ENCODE measurements at regions not wholly inside any gene's neighbourhood (a gene's known extent, or its start where the extent isn't known, plus 50 kb on each side); places are given as distances from the start of the nearest gene placed in this dataset.

DNA sequence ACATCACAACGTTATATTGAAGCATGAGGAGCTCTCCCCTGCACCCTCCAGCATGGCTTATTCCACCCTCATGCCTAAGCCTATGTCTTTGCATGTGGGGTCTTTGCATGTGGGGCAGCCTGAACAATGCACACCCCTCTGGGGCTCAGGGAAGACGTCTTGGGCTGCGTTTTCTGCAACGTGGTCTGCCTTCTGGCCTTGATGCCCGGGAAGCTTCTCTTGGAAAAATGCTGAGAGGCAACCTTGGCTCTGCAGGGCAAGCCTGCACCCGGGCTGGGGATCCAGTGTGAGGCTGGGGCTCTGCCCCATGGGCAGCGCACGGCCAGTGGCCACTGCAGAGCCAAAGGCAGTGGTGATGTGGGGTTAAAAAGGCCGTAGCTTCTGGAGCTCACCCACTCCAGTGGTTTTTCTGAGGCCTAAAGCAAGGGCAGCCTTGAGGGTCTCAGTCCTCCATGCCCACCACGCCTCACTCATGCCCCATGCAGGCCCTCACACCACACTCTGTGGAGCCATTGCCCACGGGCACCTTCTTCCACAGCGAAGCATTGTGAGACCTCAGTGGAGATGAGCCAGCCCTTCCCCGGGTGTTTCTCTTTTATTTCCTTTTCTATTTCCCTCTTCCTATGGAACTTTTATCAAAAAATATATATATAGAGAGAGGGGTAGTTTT is 112.2 kb downstream of the MRPL36 start:
- no peak overlapping the region for H3K4me3 Mint-ChIP-seq
- ATAC-seq (ENCODE audit: low read depth in 2 of 2) (no peak), DNase-seq (no peak)
- H3K36me3 Mint-ChIP-seq, result peaks cover 0 to 4% of the 10 kb centered on the region in 2 donors
- peaks cover 4 to 24% (median 11%) of the 10 kb centered on the region in 7 donors for H3K9me3 Mint-ChIP-seq
- H3K27ac Mint-ChIP-seq, result no peak overlapping the region
- H3K27me3 Mint-ChIP-seq, result peaks cover 25 to 34% (median 27%) of the 10 kb centered on the region in 3 donors
- no peaks in the 10 kb centered on the region for H3K4me1 Mint-ChIP-seq

DNA sequence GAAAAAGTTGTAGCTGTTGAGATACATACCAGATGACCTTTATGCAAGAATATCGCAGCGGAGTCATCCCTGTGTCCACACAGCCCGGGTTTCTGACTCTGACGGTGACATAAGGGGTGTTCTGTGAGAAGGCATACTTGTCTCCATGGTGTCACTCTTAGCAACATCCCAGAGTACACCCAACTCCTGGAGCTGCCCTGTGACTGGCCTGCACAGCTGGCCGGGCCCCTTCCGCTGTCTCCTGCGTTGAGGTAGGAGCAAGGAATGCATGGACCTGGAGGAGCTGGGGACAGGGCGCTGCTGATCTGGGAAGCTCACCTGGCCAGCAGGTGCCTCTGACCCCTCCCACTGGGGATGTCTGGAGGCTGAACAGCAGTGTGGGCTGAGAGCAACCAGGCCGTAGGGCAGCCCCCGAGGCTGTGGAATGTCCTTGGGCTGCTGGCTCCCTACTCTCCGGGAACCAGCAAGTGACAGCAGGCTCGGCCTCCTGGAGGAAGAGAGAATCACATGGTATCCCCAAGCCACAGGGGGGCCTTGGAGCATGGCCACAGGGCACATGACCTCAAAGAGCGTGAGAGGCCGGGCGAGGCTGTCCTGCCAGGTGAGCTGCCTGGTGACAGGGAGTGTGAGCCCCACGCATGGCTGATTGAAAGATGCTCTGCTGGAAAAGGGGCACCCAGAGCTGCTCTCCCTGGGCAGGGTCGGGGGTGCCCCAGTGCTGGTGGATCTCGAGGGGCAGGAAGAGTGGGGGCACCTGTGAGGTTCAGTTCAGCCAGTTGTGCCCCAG is 113.4 kb downstream of the MRPL36 start:
- ATAC-seq (ENCODE audit: low read depth in 2 of 2) (no peak), DNase-seq (no peak)
- H3K4me3 Mint-ChIP-seq, result no peak overlapping the region
- peaks cover 4 to 24% (median 11%) of the 10 kb centered on the region in 7 donors for H3K9me3 Mint-ChIP-seq
- no peaks in the 10 kb centered on the region for H3K4me1 Mint-ChIP-seq
- H3K27ac Mint-ChIP-seq, result peak overlapping the region in 1 of 6 donors; percentile 13
- peaks cover 26 to 42% (median 27%) of the 10 kb centered on the region in 3 donors for H3K27me3 Mint-ChIP-seq
- H3K36me3 Mint-ChIP-seq, result peaks cover 0 to 4% of the 10 kb centered on the region in 2 donors

DNA sequence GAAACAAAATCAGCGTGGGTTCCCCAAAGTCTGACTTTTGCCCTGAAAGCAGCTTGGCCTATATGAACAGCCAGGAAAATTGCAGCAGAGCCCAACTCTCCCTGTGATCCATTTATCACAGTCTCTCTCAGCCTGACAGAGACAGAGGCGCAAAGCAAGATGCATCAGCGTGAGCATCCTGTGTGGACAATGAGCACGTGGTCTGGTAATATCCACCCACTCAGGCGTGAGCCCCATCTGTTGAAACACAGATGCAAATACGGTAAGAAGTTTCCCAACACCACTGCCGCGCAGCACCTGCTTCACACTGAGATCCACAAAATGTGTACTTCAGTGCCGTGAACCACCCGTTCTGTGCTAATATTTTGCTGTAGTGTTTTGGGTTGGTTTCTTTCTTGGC is 114.6 kb downstream of the MRPL36 start:
- peaks cover 0 to 4% of the 10 kb centered on the region in 2 donors for H3K36me3 Mint-ChIP-seq
- H3K4me3 Mint-ChIP-seq, result no peak overlapping the region
- H3K27me3 Mint-ChIP-seq, result peaks cover 32 to 51% (median 34%) of the 10 kb centered on the region in 3 donors
- no peak for DNase-seq
- no peak for ATAC-seq (ENCODE audit: low read depth in 2 of 2)
- H3K9me3 Mint-ChIP-seq, result peaks cover 9 to 26% (median 13%) of the 10 kb centered on the region in 7 donors
- no peak overlapping the region for H3K27ac Mint-ChIP-seq
- no peaks in the 10 kb centered on the region for H3K4me1 Mint-ChIP-seq

DNA sequence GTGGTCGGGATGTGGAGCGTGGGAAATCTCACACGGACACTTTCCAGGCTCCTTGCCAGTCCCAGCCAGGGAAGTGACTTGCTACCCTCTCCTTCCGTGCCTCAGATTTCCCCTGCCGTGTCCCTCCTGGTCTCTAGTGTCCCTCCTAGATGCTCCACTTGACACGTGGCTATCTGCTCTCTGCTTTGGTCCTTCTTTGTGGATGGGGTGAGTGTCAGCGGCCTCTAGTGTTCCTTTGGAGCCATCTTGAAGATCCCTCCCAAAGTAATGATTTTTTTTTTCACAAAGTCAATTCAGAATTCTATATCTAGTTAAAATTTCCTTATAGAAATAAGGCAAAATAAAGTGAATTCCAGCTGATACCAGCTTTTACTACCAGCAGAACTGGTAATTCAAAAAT is 117.7 kb downstream of the MRPL36 start:
- Mint-ChIP-seq H3K9me3 (peaks cover 0 to 23% (median 19%) of the 10 kb centered on the region in 7 donors), H3K4me1 (no peaks in the 10 kb centered on the region), H3K4me3 (no peak overlapping the region), H3K27me3 (peaks cover 32 to 68% (median 37%) of the 10 kb centered on the region in 3 donors), H3K36me3 (no peaks in the 10 kb centered on the region), H3K27ac (no peak overlapping the region)
- DNase-seq (no peak), ATAC-seq (ENCODE audit: low read depth in 2 of 2) (no peak)

DNA sequence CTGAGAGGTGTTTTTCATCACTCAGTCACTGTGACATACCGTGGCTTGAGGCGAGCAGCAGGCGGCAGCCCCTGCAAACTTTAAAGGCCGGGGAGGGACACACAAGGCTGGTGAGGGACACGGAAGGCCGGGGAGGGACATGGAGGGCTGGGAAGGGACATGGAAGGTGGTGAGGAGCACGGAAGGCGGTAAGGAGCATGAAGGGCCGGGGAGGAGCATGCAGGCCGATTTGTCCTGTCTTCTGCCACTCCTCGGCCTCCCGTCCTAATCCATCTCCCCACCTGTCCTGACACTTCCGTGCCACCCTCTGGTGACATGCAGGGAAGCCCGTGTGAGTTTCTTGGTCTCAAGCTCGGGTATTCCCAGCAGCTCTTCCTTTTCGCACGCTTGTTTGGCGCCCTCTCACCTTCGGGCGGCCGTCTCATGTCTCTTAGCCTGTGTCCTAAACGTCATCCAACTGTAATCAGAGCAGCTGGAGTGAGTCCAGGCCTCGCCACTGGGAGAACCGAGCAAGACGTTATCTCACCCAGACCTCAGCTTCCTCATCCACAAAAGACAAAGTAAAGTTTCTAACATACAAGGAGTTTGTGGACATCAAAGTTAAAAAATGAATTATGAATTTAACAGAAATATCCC is 126.5 kb downstream of the MRPL36 start:
- Mint-ChIP-seq H3K9me3 (peaks cover 0 to 11% (median 3%) of the 10 kb centered on the region in 7 donors), H3K4me1 (peaks cover 0 to 5% (median 0%) of the 10 kb centered on the region in 3 donors), H3K4me3 (peak overlapping the region in 1 of 8 donors; percentile 1), H3K27me3 (peaks cover 58 to 86% (median 64%) of the 10 kb centered on the region in 3 donors), H3K27ac (peak overlapping the region in 1 of 6 donors; percentile 42), H3K36me3 (no peaks in the 10 kb centered on the region)
- ATAC-seq (ENCODE audit: low read depth in 2 of 2) (no peak), DNase-seq (no peak)

DNA sequence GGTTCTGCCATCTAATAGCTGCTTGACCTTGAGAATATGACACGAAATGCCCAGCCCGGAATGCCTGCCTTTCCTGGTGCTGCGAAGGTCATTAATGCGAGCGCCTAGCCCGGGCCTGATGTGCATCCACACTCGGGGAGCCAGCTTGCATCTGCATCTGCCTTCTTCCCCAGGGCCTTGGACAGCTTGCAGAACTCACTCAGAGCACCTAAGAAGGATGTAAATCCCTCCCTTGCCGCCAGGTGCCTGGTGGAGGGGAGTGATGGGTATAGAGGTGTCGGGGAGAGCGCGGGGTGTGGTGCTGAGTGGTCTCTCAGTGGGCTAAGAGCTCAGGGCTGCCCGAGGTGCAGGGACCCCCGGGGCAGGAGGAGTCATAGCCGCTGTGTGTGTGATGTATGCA is 127.2 kb downstream of the MRPL36 start:
- peaks cover 60 to 84% (median 62%) of the 10 kb centered on the region in 3 donors for H3K27me3 Mint-ChIP-seq
- H3K27ac Mint-ChIP-seq, result no peak overlapping the region
- H3K4me1 Mint-ChIP-seq, result peaks cover 0 to 5% (median 0%) of the 10 kb centered on the region in 3 donors
- ATAC-seq (ENCODE audit: low read depth in 2 of 2) (no peak), DNase-seq (no peak)
- peaks cover 0 to 8% (median 2%) of the 10 kb centered on the region in 7 donors for H3K9me3 Mint-ChIP-seq
- no peaks in the 10 kb centered on the region for H3K36me3 Mint-ChIP-seq
- no peak overlapping the region for H3K4me3 Mint-ChIP-seq

DNA sequence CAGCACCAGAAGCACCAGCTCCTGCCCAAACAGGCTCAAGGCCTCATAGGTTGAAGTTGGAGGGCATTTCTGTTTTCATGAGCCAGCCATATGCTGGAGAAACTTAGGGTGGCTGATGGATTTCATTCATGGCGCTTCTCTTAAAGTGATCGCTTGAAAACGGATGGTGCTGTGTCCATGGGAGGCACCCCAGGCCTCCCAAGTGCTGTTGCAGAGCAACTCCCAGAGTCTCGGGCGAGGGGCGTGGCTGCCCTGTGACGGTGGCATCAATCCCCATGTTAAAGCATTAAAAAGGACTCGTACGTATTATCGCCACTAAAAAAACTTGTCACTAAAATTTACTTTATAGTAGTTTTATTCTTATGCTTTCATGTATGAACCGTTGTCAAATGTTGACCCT is 128.3 kb downstream of the MRPL36 start:
- Mint-ChIP-seq H3K27me3 (peaks cover 54 to 83% (median 65%) of the 10 kb centered on the region in 3 donors), H3K4me1 (peaks cover 0 to 6% (median under 1%) of the 10 kb centered on the region in 3 donors), H3K9me3 (peaks cover 0 to 8% (median 0%) of the 10 kb centered on the region in 7 donors), H3K27ac (peak overlapping the region in 1 of 6 donors; percentile 14), H3K4me3 (no peak overlapping the region), H3K36me3 (no peaks in the 10 kb centered on the region)
- no peak for DNase-seq
- ATAC-seq (ENCODE audit: low read depth in 2 of 2), result no peak

DNA sequence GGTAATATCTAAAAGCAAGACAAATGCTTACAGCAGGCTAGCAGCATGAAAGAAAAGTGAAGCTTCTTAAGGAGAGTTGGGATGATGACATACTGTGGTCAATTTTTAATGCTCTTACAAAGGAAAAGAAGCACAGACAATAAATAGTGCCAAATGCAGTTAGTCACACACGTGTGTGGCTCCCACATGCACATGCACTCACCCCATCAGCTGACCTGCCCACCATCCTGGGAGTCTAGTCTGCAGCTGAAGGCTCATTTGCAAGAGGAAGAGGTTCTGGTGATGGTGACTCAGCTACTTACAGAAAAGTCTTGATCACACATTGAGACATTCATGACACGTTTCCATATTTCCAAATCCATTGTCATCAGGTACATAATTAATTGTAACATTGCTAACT is 129.3 kb downstream of the MRPL36 start:
- Mint-ChIP-seq H3K4me3 (no peak overlapping the region), H3K4me1 (peaks cover 8 to 14% (median 9%) of the 10 kb centered on the region in 3 donors), H3K27ac (no peak overlapping the region), H3K36me3 (peaks cover 0 to 8% of the 10 kb centered on the region in 2 donors), H3K27me3 (peaks cover 61 to 85% (median 71%) of the 10 kb centered on the region in 3 donors), H3K9me3 (peaks cover 0 to 8% (median 3%) of the 10 kb centered on the region in 7 donors)
- ATAC-seq (ENCODE audit: low read depth in 2 of 2) (no peak), DNase-seq (no peak)

DNA sequence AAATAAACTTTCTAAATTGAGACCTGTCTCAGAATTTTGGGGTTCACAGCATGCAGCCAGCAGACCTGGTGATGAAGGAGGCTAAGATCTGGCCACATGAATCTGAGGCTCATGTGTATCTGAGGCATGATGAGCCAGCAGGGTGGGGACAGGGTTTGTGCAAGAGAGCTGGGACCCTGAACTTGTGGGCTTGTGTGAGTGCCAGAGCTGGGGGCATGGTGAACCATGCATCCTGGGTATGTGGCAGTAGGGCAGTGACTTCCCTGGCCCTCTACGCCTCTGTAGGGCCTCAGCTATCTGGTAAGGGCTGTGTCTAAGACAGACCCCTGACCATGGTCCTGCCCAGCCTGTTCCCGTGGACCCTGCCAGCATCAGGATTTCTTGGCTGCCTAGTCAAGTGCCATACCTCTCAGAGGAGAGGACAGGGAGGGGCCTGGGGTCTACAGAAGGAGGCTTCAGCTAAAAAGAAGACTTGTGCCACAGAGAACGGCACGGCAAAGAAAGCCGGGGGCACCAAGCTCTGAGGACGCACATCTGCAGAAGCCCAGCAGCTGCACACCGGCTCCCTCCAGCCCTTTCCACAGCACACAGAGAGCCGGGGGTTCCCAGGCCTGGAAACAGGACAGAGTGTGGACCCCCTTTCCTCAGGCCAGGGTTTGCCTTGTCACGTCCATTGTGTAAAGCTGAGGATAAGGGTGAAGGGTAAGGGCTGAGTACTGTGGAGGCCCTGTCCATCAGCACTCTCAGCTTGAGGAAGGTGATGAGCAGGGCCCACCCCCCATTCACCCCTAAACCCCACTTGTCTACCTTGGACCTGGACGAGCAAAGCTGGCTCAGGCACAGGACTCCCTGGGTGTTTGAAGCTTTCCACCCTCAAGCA is 130.1 kb downstream of the MRPL36 start:
- H3K27me3 Mint-ChIP-seq, result peaks cover 65 to 89% (median 71%) of the 10 kb centered on the region in 3 donors
- H3K27ac Mint-ChIP-seq, result no peak overlapping the region
- peak overlapping the region in 5 of 8 donors; percentile 7 to 74 (median 27) for H3K4me3 Mint-ChIP-seq
- no peak for DNase-seq
- peaks cover 8 to 16% (median 9%) of the 10 kb centered on the region in 3 donors for H3K4me1 Mint-ChIP-seq
- ATAC-seq (ENCODE audit: low read depth in 2 of 2), result no peak
- H3K36me3 Mint-ChIP-seq, result peaks cover 0 to 9% of the 10 kb centered on the region in 2 donors
- peaks cover 0 to 8% (median 3%) of the 10 kb centered on the region in 7 donors for H3K9me3 Mint-ChIP-seq

DNA sequence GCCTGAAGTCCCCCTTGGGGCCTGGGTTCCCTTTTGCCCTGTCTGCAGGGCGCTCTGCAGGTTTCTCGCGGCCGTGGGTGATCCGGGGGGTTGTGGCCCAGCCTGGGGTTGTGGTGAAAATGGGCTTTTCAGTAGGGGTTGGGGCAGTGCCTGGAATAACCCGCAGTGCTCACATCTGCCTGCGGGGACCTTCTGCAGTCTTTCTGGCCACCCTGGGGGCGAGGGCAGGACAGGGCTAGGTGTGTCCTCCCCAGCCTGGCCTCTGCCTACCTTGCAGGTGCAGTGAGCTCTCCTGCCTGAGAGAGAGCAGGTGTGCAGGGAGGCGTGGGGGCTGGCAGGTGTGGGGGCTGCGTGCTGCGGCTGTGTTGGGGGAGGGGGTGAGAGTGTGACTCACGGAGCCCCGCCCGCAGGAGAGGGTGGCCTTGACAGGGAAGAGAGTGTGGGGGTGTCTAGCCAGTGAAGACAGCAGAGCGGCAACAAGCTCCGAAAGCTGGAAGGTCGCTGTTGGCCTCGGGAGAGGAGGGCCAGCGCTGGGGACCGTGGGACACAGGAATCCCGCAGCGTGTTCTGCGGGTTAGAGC is 131.4 kb downstream of the MRPL36 start:
- Mint-ChIP-seq H3K27me3 (peaks cover 67 to 87% (median 71%) of the 10 kb centered on the region in 3 donors), H3K9me3 (peaks cover 0 to 8% (median 3%) of the 10 kb centered on the region in 7 donors), H3K36me3 (peaks cover 0 to 9% of the 10 kb centered on the region in 2 donors), H3K4me1 (peaks cover 8 to 16% (median 9%) of the 10 kb centered on the region in 3 donors), H3K4me3 (peak overlapping the region in 7 of 8 donors; percentile 6 to 75 (median 52)), H3K27ac (no peak overlapping the region)
- peak in 1 of 2 donors; percentile 30 for ATAC-seq (ENCODE audit: low read depth in 2 of 2)
- no peak for DNase-seq

DNA sequence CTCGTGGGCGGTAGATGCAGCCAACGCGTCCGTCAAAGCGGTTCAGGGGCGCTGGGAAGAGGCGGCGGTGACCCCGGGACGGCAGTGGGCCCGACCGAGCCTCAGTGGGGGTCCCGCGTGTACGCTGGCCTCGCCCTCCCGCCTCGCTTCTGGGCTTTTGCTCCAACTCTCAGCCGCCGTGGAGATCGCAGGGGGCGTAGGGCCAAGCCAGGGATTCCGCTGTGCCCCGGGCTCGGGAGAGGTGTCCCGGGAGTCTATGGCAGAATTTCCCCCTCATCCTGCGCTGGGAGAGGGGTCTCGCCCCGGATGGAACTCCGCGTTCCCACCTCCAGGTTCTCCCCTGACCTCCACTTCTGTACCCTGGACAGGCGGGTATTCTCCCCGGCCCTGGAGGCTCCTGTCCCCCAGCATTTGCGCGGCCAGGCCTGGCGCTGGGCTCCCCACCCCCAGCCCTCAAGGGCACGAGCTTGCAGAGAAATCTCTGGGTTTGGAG is 131.9 kb downstream of the MRPL36 start:
- peak overlapping the region in 3 of 8 donors; percentile 12 to 57 (median 52) for H3K4me3 Mint-ChIP-seq

More for the DNA sequence above, 131.9 kb downstream of the MRPL36 start:
- Mint-ChIP-seq H3K4me1 (peaks cover 9 to 16% (median 12%) of the 10 kb centered on the region in 3 donors), H3K27me3 (peaks cover 68 to 87% (median 71%) of the 10 kb centered on the region in 3 donors), H3K36me3 (peaks cover 0 to 9% of the 10 kb centered on the region in 2 donors), H3K27ac (no peak overlapping the region), H3K9me3 (peaks cover 0 to 8% (median 3%) of the 10 kb centered on the region in 7 donors)
- ATAC-seq (ENCODE audit: low read depth in 2 of 2) (no peak), DNase-seq (no peak)
